Sciatic nerve (tissue), 2 donors: ENCODE measurements at regions not wholly inside any gene's neighbourhood (a gene's known extent, or its start where the extent isn't known, plus 50 kb on each side); places are given as distances from the start of the nearest gene placed in this dataset.

Experiments
- ATAC-seq: fragments of 200-7000 bp; cut with Tn5 transposase; one replicate; pipeline ENCODE4 v1.9.1; 2020; ENCODE audit warnings: mild to moderate bottlenecking, moderate library complexity
- DNase-seq: peaks from one replicate; pipeline ENCODE4 v3.0.0-alpha.2; 2020; ENCODE audit warnings: low spot score
- intact Hi-C: fragments of 100-400 bp; cut with DNase I; formaldehyde crosslinking; loops from one replicate; pipeline ENCODE4 v1.14.2; 2022
- donor health status: DM: no; HTN: no; CAD: no.
- donor health status: DM: no; HTN: no; CAD: no.

DNA sequence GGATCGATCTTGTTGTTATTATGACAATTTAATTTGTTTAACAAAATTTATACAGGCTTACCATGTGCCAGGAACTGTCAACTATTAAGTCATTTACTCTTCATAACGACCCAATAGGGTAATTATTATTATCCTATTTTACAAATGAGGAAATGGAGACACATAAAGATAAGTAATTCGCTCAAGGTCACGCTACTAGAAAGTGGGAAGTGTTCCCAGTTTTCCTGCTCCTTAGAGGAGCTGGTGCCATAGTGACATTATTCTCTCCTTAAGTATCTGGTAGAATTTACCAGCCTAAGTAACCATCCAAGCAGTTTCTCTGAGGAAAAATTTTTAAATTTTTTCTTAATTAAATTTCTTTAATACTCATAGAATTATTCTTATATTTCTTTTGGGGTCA is 360.9 kb upstream of the RNF32 start:
- intact Hi-C loops, result loop anchor here (5.0 kb wide), 1 partner anchor 1182 kb away; no protein-coding TSS in a partner anchor
- DNase-seq (no peak), ATAC-seq (no peak)

DNA sequence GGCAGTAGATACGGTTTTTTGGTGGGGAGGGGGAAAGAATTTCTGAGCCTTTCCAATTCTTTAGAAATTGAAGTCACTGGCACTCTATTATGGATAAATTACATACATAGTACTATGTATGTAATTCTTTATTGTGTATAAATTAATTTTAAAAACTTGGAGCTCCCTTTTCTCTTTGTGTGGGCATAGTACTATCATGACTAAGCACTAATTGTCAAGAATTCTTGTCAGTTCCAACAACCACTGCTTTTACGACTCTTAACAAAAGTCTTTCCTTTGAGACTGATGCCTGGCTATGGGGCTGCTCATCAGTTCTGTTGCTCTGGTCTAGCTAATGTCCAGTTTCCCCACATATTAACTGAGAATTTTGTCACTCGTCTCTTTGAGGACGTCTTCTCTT is 365.3 kb upstream of the RNF32 start:
- ATAC-seq, result no peak
- intact Hi-C loops, result no loop called here

DNA sequence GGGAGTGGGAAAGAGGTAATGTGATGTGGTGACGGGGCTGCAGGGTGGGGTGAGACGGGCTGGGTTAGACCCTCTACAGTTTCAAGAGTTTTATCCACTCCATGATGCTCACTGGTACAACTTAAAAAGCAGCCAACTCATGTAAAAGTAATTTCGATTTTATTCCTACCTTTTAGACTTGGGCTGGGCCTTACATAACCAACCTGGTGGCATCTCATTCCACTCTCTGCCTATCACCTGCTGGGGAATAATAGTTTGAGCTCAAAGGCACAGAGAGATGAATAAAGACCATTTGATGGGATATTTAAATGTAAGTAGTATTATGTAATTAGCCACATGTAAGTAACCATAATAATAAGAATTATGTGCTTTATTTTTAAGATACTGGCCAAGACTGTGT is 366.0 kb upstream of the RNF32 start:
- ATAC-seq, result no peak
- intact Hi-C loops, result no loop called here
- DNase-seq, result no peak

More for the DNA sequence above, 365.3 kb upstream of the RNF32 start:
- DNase-seq, result no peak

DNA sequence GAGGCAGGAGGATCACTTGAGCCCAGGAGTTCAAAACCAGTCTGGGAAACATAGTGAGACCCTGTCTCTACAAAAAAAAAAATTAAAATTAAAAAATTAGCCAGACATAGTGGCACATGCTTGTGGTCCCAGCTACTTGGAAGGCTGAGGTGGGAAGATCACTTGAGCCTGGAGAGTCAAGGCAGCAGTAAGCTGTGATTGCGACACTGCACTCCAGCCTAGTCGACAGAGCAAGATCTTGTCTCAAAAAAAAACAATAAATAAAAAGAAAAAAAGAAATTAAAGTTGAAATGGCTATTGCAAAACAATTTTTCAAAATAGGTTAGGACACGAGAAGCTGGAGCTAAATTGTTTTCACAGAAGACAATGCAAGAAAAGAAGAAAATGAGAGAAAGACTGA is 379.0 kb upstream of the RNF32 start:
- no peak for ATAC-seq
- DNase-seq, result no peak
- intact Hi-C loops, result no loop called here

DNA sequence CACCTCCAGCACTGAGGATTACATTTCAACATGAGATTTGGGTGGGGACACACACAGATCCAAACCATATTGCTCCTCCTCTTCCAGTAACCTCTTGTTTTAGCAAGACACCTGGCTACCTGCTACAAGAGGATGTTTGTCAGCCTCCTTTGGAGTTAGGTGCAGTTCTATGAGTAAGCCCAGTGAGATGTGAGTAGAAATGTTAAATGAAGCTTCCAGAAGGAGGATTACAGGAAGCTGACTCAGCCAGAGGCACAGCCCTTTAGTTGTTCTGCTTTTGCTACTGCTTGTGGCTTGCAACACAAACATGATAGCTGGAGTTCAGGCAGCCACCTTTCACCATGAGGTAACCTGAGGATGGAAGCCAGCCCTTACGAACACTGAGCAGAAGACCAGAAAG is 382.7 kb upstream of the RNF32 start:
- ATAC-seq, result no peak
- intact Hi-C loops, result no loop called here

DNA sequence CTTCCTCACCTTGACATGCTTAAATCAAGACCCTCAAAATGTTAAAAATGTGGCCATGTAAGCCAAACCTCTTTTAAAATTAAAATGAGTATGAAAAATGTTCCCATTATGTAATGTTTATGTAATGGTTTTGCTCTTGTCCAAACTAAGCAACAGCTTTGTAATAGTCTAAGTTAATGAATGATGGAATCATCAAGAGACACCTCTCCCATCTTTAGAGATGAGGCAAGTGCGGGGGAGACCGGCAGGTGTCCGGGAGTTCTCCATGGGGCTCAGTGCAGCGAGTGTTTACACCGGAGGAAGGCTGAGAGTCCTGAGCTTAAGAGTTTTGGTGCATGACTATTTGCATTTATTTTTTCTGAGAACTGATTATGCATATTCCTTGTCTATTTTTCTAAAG is 384.9 kb upstream of the RNF32 start:
- ATAC-seq, result no peak
- intact Hi-C loops, result no loop called here
- no peak for DNase-seq

More for the DNA sequence above, 382.7 kb upstream of the RNF32 start:
- DNase-seq, result no peak

DNA sequence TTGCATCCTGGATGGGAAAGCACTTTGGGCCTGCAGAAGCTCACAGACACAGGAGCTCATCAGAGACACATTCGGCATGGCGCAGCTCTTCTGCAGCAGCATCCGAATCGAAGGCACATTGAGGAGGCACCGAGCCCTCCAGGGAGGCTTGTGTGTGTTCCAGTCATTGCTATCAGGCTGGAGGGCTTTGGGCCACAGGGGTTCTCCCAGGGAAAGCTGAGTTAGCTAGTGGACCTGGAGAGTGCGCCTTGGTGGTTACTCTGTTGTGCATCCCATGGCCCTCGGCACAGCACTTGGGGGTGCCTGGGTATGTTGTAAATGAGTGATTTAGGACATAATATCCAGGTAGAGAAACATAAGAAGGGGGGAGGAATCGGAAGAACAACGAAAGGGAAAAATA is 388.7 kb upstream of the RNF32 start:
- intact Hi-C loops, result no loop called here
- no peak for ATAC-seq
- DNase-seq, result no peak

DNA sequence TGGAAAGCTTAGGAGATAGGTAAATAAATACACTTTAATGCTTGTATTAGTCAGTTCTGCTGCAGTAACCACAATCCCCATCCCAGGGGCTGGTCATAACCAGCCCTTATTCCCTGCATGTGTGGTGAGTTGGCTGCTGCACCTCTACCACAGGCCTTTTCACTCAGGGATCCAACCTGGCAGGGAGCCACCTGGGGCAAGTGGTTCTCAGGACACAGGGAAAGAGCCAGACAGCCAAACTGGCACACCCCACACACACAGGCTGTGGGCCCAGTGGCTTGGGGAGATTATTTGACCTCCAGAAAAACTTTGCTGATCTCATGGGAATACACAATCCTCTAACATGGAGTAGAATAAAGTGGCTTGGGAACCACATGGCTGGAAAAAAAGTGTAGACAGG is 400.0 kb upstream of the RNF32 start:
- no peak for ATAC-seq
- DNase-seq, result no peak
- intact Hi-C loops, result no loop called here

DNA sequence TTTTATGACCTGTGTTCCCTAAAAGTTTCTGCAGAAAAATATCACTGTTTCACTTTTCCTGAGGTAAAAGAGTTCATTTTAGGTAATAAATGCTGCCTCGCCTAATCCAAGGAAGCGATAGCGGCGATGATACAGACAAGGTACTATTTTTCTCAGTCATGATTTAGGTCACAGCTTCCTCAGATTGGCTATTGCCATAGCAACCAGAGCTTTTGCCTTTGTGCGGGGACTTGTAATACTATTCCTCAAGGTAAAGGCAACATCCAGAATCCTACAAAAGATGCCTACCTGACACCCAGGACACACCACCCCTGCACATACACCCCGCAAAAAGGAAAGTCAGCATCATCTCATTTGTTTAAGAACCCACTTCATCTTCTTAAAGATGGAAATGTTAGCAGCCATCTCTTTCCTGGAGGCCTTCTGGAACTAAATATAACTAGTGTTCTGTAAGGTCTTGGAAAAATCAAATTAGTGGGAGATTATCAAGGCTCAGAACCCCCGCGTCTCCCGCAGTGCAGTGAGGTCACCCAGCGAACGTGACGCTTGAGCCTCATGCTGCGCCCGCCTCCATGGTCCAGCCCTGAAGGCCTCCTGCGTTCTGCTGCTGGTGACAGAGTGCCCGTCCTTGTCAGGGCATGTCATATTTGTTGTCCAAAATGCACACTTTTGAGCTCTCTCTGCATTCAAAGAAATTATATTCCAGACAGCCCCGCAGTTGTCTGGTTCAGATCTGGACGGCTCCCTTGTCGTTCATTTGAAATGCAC is 402.0 kb upstream of the RNF32 start:
- ATAC-seq, result no peak
- intact Hi-C loops, result no loop called here
- DNase-seq, result no peak

DNA sequence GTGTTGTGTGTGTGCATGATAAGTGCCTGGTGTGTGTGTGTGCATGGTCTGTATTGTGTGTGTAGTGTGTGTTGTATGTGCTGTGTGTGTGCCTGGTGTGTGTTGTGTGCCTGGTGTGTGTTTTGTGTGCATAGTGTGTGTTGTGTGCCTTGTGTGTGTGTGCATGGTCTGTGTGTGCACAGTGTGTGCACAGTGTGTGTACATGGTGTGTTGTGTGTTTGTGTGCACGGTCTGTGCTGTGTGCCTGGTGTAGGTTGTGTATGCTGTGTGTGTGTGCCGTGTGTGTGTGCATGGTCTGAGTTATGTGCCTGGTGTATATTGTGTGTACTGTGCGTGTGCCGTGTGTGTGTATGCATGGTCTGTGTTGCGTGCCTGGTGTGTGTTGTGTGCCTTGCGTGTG is 403.0 kb upstream of the RNF32 start:
- DNase-seq (no peak), ATAC-seq (no peak)
- intact Hi-C loops, result no loop called here

DNA sequence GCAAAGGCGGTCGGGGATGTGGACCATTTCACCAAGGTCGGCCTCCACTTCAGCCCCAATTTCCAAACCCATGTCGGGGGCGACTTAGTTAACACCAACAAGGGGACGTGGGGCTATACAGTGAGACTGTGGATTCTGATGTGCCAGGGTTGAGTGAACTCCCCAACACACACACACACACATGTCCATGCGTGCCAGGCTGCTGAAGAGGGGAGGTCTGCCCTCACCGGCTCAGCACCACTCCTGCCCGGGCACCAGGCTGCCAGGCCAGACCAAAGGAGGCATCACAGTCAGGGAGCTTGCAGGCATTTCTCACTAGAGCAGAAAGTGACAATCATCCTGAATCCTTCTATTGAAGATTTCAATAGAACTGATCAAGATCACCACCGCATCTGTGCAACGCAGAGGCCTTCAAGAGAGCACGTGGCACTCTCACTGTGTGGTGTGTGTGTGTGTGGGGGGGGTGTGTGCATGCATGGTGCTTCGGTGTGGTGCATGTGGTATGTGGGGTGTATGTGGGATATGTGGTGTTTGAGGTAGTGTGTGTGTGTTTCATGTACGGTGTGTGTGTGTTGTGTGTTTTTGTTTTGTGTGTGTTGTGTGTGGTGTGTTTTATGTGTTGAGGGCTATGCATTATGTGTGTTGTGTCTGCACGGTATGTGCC is 403.5 kb upstream of the RNF32 start:
- intact Hi-C loops, result no loop called here

DNA sequence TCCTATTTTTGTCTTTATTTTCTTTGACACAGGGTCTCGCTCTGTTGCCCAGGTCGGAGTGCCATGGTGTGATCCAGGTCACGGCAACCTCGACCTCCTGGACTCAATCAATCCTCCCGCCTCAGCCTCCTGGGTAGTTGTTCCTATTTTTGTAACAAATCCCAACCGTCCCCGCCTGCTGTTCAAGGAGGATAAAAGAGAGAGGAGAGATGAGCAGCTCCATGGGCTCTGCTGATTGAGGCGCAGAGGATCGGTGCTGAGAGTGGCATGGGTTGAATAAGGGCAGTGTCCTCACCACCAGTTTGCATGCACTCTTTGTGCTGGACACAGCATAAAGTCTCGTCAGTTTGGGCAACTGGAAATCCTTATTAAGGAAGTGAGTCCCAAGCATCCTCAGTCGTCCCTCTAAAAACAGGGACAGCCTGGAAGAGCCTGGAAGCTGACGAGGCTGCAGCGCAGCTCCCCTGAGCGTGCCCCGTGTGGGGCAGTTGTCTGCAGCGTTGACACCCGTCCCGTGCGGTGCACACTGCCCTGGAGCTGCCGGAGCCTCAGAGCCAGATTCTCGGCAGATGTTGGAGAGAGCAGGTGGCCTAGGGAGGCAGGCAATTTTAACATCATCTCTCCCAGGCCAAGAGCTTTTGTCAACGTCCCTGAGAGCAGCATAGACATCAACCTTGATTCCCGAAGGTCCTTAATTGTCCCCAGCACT is 404.2 kb upstream of the RNF32 start:
- ATAC-seq (no peak), DNase-seq (peak; percentile 30)
- intact Hi-C loops, result no loop called here

More for the DNA sequence above, 403.5 kb upstream of the RNF32 start:
- DNase-seq (no peak), ATAC-seq (no peak)

DNA sequence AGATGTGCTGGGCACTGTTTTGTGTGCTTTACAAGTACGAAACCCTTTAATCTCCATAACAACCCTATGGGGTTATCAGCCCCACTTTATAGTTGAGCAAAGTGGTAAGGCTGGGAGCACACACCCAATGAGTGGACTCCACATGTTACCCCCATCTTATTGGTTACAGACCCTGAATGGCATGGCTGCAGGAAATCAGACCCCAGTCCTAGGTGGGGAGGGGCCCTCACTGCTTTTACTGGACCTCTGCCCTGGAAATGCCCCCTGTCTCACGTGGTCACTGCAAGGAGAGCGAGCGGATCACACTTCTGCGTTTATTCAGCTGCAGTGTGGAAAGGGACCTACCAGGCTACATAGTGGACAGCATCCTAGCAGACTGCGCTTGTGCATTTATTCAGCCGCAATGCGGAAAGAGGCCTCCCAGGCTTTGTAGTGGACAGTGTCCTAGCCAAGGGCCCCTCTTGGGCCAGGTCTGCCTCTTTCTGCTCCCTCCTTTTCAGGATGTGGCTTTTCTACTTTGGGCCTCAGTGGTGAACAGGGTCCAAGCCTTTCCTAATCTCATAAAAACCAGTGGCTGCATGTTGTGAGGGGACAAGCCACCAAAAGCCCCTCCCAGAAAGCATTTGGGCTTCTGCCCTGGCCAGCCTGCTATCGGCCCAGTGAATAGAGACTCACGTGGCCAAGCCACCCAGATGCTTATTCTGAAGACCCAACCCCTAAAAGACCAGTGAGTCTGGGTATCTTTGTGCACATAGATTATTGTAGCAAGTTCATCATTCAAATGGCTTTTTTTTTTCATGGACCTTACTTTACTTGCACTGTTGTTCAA is 405.7 kb upstream of the RNF32 start:
- ATAC-seq (no peak), DNase-seq (no peak)
- intact Hi-C loops, result no loop called here

DNA sequence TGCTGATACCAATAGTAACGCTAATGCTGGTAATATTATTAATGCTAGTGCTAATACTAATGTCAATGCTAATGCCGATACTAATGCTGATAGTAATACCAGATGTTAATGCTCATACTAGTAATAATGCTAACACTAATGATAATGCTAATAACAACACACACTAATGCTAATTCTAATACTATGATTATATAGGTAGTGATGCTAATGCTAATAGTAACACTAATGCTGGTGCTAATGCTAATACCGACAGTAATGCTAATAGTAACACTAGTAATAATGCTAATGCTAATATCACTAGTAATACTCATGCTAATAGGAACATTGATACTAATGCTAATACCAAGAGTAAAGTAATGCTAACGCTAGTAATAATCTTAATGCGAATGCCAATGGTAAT is 406.4 kb upstream of the RNF32 start:
- intact Hi-C loops, result no loop called here
- ATAC-seq (no peak), DNase-seq (no peak)

DNA sequence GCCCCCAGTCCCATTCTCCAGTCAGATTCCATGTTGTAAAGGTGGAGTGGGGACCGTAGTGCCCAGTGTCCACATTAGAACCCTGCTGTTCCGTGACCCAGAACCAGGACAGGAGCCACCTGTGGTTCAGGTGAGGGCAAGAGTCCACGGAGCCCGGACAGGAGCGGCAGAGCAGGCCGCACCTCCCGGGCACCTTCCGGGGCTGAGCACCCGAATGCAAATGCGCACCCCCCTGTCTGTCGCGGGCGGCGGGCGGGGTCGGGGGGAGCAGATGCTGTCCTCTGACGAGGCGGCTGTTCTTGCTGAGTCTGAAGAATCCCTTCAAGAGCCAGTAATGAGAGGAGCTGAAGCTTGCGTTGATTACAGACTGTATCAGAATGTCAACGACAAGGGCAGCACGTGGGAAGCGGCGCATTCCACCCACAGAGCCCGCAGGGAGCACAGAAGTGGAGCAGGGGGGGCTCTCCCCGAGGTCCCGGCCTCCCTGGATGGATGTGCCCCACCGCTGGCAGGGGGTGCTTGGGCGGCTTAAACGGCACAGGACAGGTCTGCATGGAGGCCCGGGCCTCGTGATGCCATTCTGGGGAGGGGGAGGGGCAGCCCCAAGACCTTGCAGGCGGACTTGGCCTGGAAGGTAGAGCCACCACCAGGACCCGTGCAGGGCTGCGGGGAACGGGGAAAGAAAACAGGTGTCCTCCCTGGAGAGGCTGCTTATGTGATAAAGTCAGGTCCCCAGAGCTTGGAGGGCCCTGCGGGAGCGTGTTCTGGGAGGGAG is 407.5 kb upstream of the RNF32 start:
- DNase-seq (no peak), ATAC-seq (no peak)
- intact Hi-C loops, result no loop called here

DNA sequence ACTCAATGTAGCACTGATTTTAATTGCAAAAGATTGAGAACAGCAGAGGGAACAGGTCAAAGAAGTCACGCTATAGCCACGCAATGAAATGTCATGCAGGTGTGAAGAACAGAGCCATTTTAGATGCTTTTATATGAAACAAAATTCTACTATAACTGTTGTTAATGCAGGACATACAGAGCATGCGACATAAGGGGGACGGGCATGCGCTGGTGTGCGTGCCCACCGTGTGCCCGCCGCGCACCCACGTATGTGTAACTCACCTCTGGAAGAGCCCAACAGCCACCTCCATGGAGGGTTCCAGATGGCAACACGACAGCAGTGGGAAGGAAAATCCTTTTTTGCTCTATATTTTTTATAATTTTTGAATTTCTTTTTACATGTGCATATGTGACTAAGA is 410.0 kb upstream of the RNF32 start:
- intact Hi-C loops, result no loop called here
- ATAC-seq, result no peak
- no peak for DNase-seq

DNA sequence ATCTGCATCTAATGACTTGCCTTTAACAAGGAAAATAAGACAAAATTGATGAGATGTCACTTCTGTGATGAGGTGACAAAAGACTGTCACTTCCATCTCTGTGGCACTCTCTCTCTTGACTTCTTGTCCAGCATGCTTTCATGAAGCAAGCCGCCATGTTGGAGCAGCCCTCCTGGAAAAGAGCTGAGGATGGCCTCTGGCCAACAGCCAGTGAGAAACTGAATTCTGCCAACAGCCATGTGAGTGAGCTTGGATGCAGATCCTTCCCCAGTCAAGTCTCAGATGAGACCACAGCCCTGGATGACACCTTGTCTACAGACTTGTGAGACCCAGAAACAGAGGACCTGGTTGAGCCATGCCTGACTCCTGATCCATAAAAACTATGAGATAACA is 412.6 kb upstream of the SHH start:
- ATAC-seq, result no peak
- intact Hi-C loops, result no loop called here
- DNase-seq, result no peak

DNA sequence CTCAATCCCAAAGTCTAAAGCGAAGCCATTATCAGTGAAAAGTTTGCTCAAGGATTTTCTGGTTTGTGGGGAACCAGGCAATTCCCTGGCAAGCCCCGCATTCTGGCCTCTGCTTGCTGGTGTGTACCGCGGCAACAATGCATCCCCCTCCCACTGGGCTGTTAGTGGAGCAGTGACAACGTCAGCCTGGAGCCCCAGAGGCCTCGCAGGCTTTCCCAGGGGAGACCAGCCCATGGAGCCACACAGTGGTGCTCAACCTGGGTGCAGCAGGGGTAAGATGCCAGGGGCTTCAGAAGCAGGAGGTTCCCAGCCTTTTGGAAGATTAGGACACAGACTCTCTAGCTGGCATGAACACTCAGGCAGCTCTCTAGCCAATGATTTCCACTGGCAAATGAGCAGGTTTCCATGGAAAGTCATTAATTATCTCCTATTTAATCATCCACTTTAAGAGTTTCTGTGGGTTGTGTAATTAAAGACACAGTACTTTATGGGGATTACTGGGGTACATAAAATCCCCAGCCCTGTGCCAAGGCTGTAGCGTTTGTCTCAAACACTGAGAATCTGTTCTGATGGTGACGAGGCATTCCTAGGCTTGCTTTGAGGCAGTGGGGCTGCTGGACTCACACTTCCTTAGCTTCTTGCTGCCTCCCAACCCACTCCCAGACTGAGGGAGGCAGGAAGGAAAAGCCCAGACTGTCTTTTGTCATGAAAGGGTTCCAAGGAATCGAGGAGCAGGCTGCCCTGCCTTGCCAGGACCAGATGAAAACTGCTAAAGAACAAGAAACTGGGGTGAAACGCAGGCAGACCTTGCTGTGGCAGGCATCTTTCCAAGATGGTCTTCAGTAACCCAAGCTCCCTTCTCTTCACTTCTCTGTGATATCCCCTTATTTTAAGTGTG is 411.9 kb upstream of the SHH start:
- no peak for DNase-seq
- no peak for ATAC-seq
- intact Hi-C loops, result no loop called here
